ENCODE measurements at regions not wholly inside any gene's neighbourhood (a gene's known extent, or its start where the extent isn't known, plus 50 kb on each side); places are given as distances from the start of the nearest gene placed in this dataset.

DNA sequence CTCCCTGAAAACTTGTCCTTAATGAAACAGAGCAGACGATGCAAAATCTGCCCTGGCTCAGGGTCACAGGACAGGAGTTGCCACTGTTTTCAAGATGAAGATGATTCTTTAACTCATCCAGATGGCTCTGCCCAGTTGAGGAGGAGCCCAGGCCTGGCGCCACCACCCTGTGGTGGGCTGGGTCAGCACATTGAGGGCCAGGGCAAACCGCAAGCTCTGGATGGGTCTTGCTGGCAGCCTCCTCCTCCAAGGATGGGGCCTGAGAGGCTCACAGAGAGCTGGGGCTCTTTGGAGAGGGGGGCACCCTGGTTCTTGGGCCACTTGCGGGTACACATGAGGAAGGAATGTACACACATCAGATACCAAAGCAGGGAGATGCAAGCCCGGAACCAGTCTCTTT is 158.2 kb downstream of the NUAK1 start:
- H3K27ac ChIP-seq (ENCODE audit: low read length): no peak overlapping the region
- peaks cover 0 to 3% of the 10 kb centered on the region in 2 donors for H3K9me3 Mint-ChIP-seq
- peaks cover 0 to 7% of the 10 kb centered on the region in 2 donors for H3K27me3 Mint-ChIP-seq (ENCODE audit: low read depth in 2 of 2)
- H3K4me3 Mint-ChIP-seq: no peak overlapping the region
- ATAC-seq: no peak
- no peak overlapping the region for H3K27ac Mint-ChIP-seq
- intact Hi-C loops (cut with micrococcal nuclease): no loop called here
- no peaks in the 10 kb centered on the region for H3K4me1 ChIP-seq (ENCODE audit: control insufficient read depth, insufficient read depth, low read length)
- H3K9me3 ChIP-seq (ENCODE audit: control insufficient read depth, insufficient read depth, low read length): no peaks in the 10 kb centered on the region
- H3K4me1 Mint-ChIP-seq: no peaks in the 10 kb centered on the region
- whole genome bisulfite sequencing (ENCODE audit: insufficient coverage): 90% methylated on average over 5 of the region's 5 CpGs
- H3K36me3 ChIP-seq (ENCODE audit: control insufficient read depth, insufficient read depth, low read length): no peaks in the 10 kb centered on the region
- no peak overlapping the region for H3K4me3 ChIP-seq (ENCODE audit: low read length)
- no peaks in the 10 kb centered on the region for H3K27me3 ChIP-seq (ENCODE audit: control insufficient read depth, insufficient read depth, low read length)
- TF ChIP-seq, protein P1, sequence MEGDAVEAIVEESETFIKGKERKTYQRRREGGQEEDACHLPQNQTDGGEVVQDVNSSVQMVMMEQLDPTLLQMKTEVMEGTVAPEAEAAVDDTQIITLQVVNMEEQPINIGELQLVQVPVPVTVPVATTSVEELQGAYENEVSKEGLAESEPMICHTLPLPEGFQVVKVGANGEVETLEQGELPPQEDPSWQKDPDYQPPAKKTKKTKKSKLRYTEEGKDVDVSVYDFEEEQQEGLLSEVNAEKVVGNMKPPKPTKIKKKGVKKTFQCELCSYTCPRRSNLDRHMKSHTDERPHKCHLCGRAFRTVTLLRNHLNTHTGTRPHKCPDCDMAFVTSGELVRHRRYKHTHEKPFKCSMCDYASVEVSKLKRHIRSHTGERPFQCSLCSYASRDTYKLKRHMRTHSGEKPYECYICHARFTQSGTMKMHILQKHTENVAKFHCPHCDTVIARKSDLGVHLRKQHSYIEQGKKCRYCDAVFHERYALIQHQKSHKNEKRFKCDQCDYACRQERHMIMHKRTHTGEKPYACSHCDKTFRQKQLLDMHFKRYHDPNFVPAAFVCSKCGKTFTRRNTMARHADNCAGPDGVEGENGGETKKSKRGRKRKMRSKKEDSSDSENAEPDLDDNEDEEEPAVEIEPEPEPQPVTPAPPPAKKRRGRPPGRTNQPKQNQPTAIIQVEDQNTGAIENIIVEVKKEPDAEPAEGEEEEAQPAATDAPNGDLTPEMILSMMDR (IDR thresholded peaks at IDR 0.05): no peak
- DNase-seq: no peak
- H3K36me3 Mint-ChIP-seq: no peaks in the 10 kb centered on the region

DNA sequence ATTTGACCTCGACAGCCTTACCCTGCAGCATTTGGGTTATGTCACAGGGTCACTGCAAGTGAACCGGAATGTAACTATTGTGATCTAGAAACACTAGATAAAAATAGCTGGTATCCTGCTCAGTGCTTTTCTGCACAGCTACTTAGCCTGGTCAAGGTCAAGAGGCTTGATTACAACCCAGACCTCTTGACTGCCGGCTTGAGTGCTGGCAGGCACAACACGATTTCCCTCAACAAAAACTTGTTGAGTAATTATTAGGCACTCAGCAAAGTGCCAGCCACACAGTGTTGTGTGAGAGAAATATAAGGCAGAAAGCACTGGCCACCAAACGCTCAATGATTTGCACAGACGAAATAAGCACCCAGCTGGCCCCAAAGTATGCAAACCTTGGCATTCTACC is 156.7 kb downstream of the NUAK1 start:
- Histone ChIP-seq H3K27ac (ENCODE audit: low read length) (no peak overlapping the region), H3K27me3 (ENCODE audit: control insufficient read depth, insufficient read depth, low read length) (no peaks in the 10 kb centered on the region), H3K4me1 (ENCODE audit: control insufficient read depth, insufficient read depth, low read length) (no peaks in the 10 kb centered on the region), H3K36me3 (ENCODE audit: control insufficient read depth, insufficient read depth, low read length) (no peaks in the 10 kb centered on the region), H3K4me3 (ENCODE audit: low read length) (no peak overlapping the region), H3K9me3 (ENCODE audit: control insufficient read depth, insufficient read depth, low read length) (no peaks in the 10 kb centered on the region)
- DNase-seq: no peak
- no peak for ATAC-seq
- Mint-ChIP-seq H3K36me3 (no peaks in the 10 kb centered on the region), H3K4me3 (no peak overlapping the region), H3K27ac (no peak overlapping the region), H3K4me1 (no peaks in the 10 kb centered on the region), H3K9me3 (no peaks in the 10 kb centered on the region), H3K27me3 (ENCODE audit: low read depth in 2 of 2) (peaks cover 0 to 8% of the 10 kb centered on the region in 2 donors)
- TF ChIP-seq, protein P1 (IDR thresholded peaks at IDR 0.05): no peak
- intact Hi-C loops (cut with micrococcal nuclease): no loop called here
- 82% methylated on average over 6 of the region's 6 CpGs for WGBS (ENCODE audit: insufficient coverage)

DNA sequence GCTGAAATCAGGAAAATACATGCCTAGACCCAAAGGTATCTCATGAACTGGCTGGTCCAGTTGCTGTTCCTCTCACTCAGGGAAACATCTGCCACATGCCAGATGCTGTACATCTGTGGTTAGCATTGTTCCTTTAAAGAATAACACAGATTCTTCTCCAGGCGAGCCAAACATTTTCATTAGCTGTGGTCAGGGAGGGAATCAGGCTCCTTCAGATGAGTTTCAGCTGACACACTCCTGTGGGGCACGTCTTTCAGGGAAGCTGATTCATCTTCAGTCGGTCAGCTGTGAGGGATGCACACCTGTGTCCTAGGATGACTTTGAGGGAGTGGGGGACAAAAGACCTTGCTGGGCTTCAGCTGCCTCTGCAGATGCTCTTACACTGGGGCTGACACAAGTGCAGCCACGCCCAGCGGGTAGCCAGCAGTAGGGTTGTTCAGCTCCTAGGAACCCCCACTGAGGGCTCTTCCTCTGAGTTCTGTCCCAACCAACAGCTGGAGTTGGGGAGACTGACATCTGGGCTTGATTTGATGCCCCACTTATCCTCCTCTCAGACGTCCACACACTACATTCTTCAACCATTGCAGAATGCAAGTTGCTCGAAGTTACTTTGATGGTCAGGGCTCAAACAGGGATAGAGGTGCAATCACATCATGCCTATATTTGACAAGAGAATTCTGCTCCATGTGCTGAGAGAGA is 155.0 kb downstream of the NUAK1 start:
- Histone ChIP-seq H3K27me3 (ENCODE audit: control insufficient read depth, insufficient read depth, low read length) (no peaks in the 10 kb centered on the region), H3K4me1 (ENCODE audit: control insufficient read depth, insufficient read depth, low read length) (no peaks in the 10 kb centered on the region), H3K9me3 (ENCODE audit: control insufficient read depth, insufficient read depth, low read length) (no peaks in the 10 kb centered on the region), H3K4me3 (ENCODE audit: low read length) (no peak overlapping the region), H3K36me3 (ENCODE audit: control insufficient read depth, insufficient read depth, low read length) (no peaks in the 10 kb centered on the region), H3K27ac (ENCODE audit: low read length) (no peak overlapping the region)
- TF ChIP-seq, protein P1 (IDR thresholded peaks at IDR 0.05): no peak
- Mint-ChIP-seq H3K36me3 (no peaks in the 10 kb centered on the region), H3K4me3 (no peak overlapping the region), H3K27me3 (ENCODE audit: low read depth in 2 of 2) (peaks cover 7 to 8% of the 10 kb centered on the region in 2 donors), H3K27ac (no peak overlapping the region), H3K4me1 (no peaks in the 10 kb centered on the region), H3K9me3 (no peaks in the 10 kb centered on the region)
- no peak for ATAC-seq
- no peak for DNase-seq
- intact Hi-C loops (cut with micrococcal nuclease): no loop called here
- WGBS (ENCODE audit: insufficient coverage): 84% methylated on average over 7 of the region's 7 CpGs

DNA sequence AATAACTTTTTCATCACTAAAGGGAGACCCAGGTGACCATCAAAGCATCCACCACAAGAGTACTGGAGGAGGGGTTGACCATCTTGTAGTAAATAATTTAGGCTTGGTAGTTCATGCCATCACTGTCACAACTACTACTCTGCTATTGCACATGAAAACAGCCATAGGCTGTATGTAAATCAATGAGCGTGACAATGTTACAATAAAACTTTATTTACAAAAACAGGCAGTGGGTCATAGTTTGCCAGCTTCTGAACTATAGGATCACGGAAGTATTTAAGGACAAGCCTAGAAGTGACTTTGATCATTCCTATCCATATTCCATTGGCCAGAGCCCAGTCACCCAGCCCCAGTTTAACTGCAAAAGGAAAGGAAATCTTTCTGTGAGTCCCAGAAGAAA is 153.4 kb downstream of the NUAK1 start:
- DNase-seq (no peak), ATAC-seq (no peak)
- Mint-ChIP-seq H3K27me3 (ENCODE audit: low read depth in 2 of 2) (peaks cover 7 to 11% of the 10 kb centered on the region in 2 donors), H3K9me3 (peaks cover 0 to 3% of the 10 kb centered on the region in 2 donors), H3K4me1 (no peaks in the 10 kb centered on the region), H3K36me3 (no peaks in the 10 kb centered on the region), H3K27ac (no peak overlapping the region), H3K4me3 (no peak overlapping the region)
- Histone ChIP-seq H3K27me3 (ENCODE audit: control insufficient read depth, insufficient read depth, low read length) (no peaks in the 10 kb centered on the region), H3K9me3 (ENCODE audit: control insufficient read depth, insufficient read depth, low read length) (no peaks in the 10 kb centered on the region), H3K4me1 (ENCODE audit: control insufficient read depth, insufficient read depth, low read length) (no peaks in the 10 kb centered on the region), H3K27ac (ENCODE audit: low read length) (no peak overlapping the region), H3K36me3 (ENCODE audit: control insufficient read depth, insufficient read depth, low read length) (no peaks in the 10 kb centered on the region), H3K4me3 (ENCODE audit: low read length) (no peak overlapping the region)
- WGBS (ENCODE audit: insufficient coverage): 92% methylated on average over 2 of the region's 2 CpGs
- intact Hi-C loops (cut with micrococcal nuclease): no loop called here
- TF ChIP-seq, protein P1 (IDR thresholded peaks at IDR 0.05): no peak

All from natural killer cell (primary cell).